ENCODE measurements at regions not wholly inside any gene's neighbourhood (a gene's known extent, or its start where the extent isn't known, plus 50 kb on each side); places are given as distances from the start of the nearest gene placed in this dataset.

GRCh38 chr5:64015824-64016223 lies 53.6 kb upstream of the HTR1A start:
- no peak for DNase-seq (ENCODE audit: extremely low read depth, insufficient read length)
- no peak overlapping the region for H3K4me3 ChIP-seq (replicated peaks; ENCODE audit: low read depth, low read length)
- TF ChIP-seq CTCF (IDR thresholded peaks at IDR 0.05; ENCODE audit: insufficient read depth, low read length, poor library complexity, severe bottlenecking), result no peak
- H3K27me3 ChIP-seq (replicated peaks; ENCODE audit: control insufficient read depth, insufficient read depth, low read length), result no peaks in the 10 kb centered on the region
- no peaks in the 10 kb centered on the region for H3K36me3 ChIP-seq (ENCODE audit: control insufficient read depth, insufficient read depth, low read length)
